ENCODE measurements at regions not wholly inside any gene's neighbourhood (a gene's known extent, or its start where the extent isn't known, plus 50 kb on each side); places are given as distances from the start of the nearest gene placed in this dataset.

- POLR2A ChIA-PET, result no interaction called here
- no peaks in the 10 kb centered on the region for H3K9me3 ChIP-seq
- no peak for DNase-seq
Measured at GRCh38 chr5:3024126-3024525, 272.6 kb upstream of the IRX2 start.

More at GRCh38 chr5:3024126-3024525, 272.6 kb upstream of the IRX2 start:
- WGBS (ENCODE audit: low lambda C conversion rate), result 4% methylated on average over 9 of the region's 9 CpGs
- no peak for TF ChIP-seq JUND (IDR thresholded peaks at IDR 0.05)
- TF ChIP-seq EP300 (IDR thresholded peaks at IDR 0.05; ENCODE audit: borderline replicate concordance in 1 of 2, low read depth in 1 of 2, low read length in 1 of 2), result no peak
- no peak for TF ChIP-seq CTCF (IDR thresholded peaks at IDR 0.05)
- no peak for TF ChIP-seq REST (IDR thresholded peaks at IDR 0.05; ENCODE audit: low read depth, low read length)
- TF ChIP-seq FOXM1 (IDR thresholded peaks at IDR 0.05; ENCODE audit: low read depth), result no peak
- TF ChIP-seq SMC3 (IDR thresholded peaks at IDR 0.05; ENCODE audit: low read depth, low read length), result no peak
- no peak for TF ChIP-seq FOSL2 (IDR thresholded peaks at IDR 0.05; ENCODE audit: borderline replicate concordance, low read depth)
- TF ChIP-seq MEF2A (IDR thresholded peaks at IDR 0.05; ENCODE audit: borderline replicate concordance, low read depth), result no peak
- TF ChIP-seq TCF12 (IDR thresholded peaks at IDR 0.05), result no peak
- TF ChIP-seq TAF1 (IDR thresholded peaks at IDR 0.05; ENCODE audit: borderline replicate concordance, low read depth, low read length), result no peak
- TF ChIP-seq CHD2 (IDR thresholded peaks at IDR 0.05; ENCODE audit: low read length, partially characterized antibody), result no peak
- no peak for TF ChIP-seq RAD21 (IDR thresholded peaks at IDR 0.05; ENCODE audit: low read length)
- no peak for TF ChIP-seq FOXJ3 (CRISPR knock-in tag; IDR thresholded peaks at IDR 0.05)
- no peak for TF ChIP-seq YY1 (IDR thresholded peaks at IDR 0.05; ENCODE audit: low read depth)
- no peak for TF ChIP-seq TEAD4 (IDR thresholded peaks at IDR 0.05; ENCODE audit: borderline replicate concordance, insufficient read depth)
- no peak for TF ChIP-seq GABPA (IDR thresholded peaks at IDR 0.05; ENCODE audit: low read depth)
- no peaks in the 10 kb centered on the region for H4K20me1 ChIP-seq (ENCODE audit: insufficient read depth)
- H3K79me2 ChIP-seq (ENCODE audit: insufficient read depth), result no peaks in the 10 kb centered on the region
- H3K4me3 ChIP-seq (ENCODE audit: low read depth in 2 of 2, low read length in 1 of 2), result no peak overlapping the region
- no peaks in the 10 kb centered on the region for H3K4me1 ChIP-seq (ENCODE audit: control insufficient read depth in 1 of 2, insufficient read depth in 2 of 2, low read depth in 1 of 2, low read length in 1 of 2)
- H2AFZ ChIP-seq (ENCODE audit: low read depth), result no peak overlapping the region
- CTCF ChIA-PET, result no interaction called here
- no peaks in the 10 kb centered on the region for H3F3A ChIP-seq (replicated peaks; ENCODE audit: insufficient read depth)
- no peak overlapping the region for H3K4me2 ChIP-seq
- no peak overlapping the region for H3K27ac ChIP-seq (ENCODE audit: low read depth in 2 of 2, low read length in 1 of 2)
- H3K9me2 ChIP-seq, result no peaks in the 10 kb centered on the region
- H3K27me3 ChIP-seq (ENCODE audit: insufficient read depth), result no peaks in the 10 kb centered on the region; the same call in 1 of the 2 replicates
- H3K36me3 ChIP-seq (replicated peaks in 1 of 2; ENCODE audit: control insufficient read depth in 1 of 2, insufficient read depth in 2 of 2, low read length in 1 of 2), result no peaks in the 10 kb centered on the region
- no peak overlapping the region for H3K9ac ChIP-seq
